NCI-H2227 (cell line): ENCODE measurements at regions not wholly inside any gene's neighbourhood (a gene's known extent, or its start where the extent isn't known, plus 50 kb on each side); places are given as distances from the start of the nearest gene placed in this dataset.
A peak's percentile ranks its signal among the peaks of the same experiment; 100 is the strongest.

Experiments used
- DNase-seq: peaks from one replicate; lab custom pipeline; 2025; ENCODE audit not compliant: unreplicated experiment; lab: John Stamatoyannopoulos, UW

DNA sequence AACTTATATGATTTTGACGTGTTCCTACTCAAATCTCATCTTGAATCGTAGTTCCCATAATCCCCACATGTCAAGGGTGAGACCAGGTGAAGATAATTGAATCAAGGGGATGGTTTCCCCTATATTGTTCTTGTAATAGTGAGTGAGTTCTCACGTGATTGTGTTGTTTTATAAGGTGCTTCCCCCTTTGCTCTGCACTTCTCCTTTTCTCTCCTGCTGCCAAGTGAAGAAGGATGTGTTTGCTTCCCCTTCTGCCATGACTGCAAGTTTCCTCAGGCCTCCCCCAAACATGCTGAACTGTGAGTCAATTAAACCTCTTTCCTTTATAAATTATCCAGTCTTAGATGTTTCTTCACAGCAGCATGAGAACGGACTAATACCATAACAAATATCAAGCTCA, 83.2 kb downstream of the MANEA start:
- no peak for DNase-seq

DNA sequence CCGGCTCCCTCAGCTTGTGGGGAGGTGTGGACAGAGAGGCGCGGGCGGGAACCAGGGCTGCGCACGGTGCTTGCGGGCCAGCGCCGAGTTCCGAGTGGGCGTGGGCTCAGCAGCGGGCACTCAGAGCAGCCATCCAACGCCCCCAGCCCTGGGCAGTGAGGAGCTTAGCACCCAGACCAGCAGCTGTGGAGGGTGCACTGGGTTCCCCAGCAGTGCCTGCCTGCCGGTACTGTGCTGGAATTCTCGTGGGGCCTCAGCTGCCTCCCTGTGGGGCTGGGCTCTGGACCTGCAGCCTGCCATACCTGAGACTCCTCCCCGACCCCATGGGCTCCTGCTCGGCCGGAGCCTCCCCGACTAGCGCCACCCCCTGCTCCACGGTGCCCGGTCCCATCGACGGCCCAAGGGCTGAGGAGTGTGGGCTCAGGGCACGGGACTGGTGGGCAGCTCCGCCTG, 92.7 kb downstream of the MANEA start:
- DNase-seq, result no peak

DNA sequence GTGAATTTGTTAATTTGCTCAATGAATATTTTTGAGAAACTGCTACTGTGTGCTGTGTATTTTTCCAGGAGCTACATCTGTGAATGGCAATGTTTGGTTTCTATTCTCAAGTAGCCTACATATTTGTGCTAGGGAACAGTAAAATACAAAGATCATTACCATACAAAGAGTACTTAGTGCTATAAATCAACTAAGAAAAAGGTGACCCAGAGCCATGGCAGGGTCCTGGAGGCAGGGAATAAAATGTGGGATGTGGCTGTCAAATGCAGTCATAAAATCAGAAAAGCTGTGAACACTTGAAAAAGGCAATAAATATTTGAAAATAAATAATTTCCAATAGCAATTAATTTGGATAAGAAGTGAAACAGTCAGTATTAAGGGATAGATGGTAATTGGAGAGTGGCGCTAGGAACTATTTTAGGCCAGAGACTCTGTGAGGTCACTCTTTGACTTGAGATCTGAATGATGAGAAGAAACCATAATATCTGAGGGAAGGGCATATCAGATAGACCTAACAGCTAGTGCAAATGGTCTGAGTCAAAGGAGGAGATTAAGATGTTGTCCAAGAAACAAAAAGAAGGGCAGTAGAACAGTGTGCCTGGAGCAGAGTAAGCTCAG, 98.8 kb downstream of the MANEA start:
- no peak for DNase-seq

DNA sequence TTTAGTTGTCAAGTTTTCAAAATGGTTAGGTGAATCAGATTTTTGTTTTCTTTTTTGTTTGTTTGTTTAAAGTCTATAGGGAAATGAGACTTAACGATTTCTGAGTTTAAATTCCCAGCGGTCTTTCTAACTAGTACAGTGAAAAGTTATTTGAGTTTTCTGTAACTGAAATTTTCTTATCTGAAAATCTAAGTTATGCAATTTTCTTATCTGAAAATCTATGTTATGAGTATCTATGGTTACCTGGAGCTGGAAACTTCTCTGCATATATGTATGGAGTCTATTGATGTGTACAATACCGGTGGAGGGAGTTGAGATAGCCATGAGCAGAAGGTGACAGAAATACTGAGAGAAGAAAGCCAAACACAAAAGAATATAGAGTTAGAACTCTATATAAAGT, 102.6 kb downstream of the MANEA start:
- no peak for DNase-seq

DNA sequence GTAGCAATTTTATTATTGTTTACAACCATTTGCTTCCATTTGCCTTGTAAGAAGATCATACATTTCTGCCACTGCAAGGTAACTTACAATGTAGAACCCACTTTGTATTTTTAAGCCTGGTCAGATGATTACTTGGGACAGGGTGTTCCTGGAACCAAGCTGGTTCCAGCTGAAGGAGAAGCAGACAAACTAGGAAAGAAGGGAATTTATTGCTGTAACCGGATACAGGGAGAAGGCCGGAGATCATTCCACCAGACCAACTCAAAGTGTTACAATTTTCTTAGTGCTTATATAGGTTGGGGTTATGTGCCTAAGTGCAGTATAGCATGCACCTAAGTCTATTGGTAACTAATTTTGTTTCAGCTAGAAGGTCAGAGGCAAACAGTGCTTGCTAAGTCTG, 104.4 kb downstream of the MANEA start:
- no peak for DNase-seq

DNA sequence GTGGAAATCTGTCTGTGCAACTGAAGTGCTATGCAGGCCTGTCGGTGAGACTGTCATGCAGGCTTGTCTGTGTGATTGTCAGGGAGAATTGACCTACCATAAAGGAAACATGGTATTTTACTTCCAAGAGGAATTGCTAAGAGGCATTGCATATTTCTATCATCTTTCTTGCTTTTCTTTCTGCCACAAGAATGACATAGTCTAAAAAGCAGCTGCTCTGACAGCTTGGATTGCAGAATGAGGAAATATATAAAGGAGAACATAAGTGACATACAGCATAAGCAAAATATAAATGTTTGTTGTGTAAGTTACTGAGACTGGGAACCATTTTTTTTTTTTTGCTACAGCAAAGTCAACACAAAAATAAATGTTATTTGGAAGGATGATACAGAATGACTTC, 105.1 kb downstream of the MANEA start:
- no peak for DNase-seq

DNA sequence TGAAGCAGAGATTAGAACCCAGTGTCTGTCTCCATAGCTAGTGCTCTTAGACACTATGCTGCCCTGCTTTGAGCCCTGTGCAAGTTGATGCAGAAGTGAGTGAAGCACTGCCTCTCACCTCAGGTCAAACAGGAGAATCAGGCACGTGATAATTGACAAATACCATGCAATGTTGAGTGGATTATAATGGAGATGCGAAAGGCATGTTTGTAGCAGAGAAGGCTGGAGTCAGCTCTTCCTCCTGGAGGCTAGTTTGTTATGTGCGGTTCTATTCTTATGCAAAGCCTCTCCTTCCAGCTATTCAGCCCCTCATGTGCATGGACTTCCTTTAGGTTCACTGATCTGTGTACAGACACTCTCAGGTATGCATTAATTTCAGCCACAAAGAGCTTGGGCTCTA, 108.5 kb downstream of the MANEA start:
- DNase-seq, result no peak

DNA sequence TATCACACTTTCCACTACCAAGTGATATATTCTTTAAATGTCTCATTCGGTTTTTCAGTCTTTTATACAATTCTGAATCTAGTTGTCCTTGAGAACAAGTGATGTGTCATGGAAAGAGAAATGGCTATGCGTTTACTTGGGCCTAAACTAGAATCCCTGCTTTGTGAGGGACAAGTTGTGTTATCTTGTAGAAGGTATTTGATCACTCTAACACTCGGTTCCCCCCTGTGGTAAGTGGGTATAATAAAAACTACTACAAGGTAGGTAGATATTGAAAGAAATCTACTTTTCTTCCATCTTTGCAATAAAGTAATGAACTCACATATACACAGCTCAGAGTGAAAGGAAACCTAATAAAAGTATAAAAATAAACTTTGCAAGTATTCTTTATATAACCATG, 108.9 kb downstream of the MANEA start:
- DNase-seq, result no peak

DNA sequence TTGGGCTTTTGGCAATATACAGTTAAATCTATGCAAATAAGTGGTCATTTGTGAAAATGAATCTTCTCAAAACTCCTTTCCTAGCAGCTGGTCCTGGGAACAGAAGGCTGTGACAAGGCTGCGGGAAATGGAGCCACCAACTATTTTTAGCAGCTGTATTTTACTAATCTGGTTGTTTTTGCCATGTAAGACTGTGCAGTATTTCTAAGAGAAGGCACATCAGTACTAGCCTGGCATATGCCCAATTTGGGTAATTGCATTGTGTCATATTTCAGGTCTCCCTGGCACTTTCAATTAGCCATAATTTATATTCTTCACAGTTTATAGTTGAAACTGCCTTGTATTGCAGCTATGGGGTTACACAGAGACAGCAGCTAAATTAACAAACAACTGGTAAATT, 109.6 kb downstream of the MANEA start:
- DNase-seq, result no peak

DNA sequence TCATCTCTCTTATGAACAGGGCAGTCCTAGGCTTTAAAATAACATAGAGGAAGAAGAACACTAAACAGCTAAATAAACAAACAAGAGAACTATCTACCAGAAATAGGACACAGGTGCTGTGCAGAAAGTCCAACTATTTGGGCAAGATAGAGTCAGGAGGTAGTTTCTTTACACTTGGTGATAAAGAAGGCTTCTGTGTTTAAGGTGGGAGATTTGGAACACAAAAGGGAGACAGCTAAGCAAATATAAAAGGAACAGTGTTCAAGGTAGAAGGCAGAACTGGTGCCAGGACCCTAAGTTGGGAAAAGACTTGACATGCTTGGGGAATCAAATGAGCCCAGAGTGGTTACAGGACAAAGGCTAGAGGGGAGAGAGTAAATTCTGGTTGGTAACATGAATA, 110.5 kb downstream of the MANEA start:
- no peak for DNase-seq

DNA sequence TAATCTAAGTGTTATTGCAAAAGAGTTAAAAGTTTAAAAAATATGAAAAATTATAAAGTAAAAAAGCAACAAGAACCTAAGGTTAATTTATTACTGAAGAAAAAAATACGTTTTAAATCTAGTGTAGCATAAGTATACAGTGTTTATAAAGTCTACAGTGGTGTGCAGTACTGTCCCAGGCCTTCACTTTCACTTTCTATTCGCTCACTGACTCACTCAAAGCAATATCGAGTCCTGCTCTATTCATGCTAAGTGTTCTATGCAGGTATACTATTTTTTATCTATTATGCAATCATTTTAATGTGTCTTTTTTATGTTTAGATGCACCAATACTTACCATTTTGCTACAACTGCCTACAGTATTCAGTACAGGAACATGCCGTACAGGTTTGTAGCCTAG, 113.0 kb downstream of the MANEA start:
- no peak for DNase-seq

DNA sequence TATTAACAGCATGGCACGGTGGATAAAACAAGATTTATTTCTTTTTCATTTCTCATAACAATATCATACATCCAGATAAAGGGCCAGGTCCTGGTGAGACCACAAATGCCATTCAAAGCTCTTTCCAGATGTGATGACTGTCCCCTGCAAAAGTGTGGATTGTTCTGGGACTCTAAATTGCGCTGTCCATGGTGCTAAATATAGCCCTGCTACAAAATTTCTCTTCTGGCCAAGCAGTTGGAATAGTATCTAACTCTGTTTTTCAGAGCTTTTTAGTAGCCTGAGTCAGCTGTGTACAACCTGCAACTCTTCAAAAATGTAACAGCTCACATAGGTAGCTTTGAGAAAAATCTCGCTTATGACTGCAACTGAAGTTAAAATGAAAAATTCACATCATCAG, 115.8 kb downstream of the MANEA start:
- DNase-seq, result no peak

DNA sequence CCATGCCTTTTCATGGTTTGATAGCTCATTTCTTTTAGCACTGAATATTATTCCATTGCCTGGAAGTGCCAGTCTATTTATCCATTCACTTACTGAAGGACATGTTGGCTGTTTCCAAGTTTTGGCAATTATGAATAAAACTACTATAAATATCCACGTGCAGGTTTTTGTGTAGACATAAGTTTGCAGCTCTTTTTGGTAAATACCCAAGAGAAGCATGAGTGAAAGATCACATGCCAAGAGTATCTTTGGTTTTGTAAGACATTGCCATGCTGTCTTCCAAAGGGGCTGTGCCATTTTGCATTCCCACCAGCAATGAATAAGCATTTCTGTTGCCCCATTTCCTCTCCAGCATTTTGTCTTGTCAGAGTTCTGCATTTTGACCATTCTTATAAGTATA, 120.9 kb downstream of the MANEA start:
- no peak for DNase-seq

DNA sequence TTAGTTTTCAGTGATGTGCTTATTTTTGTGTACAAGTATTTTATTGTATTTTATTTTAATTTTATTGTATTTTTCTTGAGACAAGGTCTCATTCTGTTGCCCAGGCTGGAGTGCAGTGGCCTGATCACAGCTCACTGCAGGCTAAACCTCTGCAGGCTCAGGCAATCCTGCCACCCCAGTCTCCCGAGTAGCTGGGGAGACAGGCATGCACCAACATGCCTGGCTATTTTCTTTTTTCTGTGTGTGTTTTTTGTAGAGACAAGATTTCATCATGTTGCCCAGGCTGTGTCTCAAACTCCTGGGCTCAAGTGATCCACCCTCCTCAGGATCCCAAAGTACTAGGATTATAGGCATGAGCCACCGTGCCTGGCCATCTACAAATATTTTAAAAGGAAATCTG, 146.3 kb downstream of the MANEA start:
- DNase-seq, result no peak

DNA sequence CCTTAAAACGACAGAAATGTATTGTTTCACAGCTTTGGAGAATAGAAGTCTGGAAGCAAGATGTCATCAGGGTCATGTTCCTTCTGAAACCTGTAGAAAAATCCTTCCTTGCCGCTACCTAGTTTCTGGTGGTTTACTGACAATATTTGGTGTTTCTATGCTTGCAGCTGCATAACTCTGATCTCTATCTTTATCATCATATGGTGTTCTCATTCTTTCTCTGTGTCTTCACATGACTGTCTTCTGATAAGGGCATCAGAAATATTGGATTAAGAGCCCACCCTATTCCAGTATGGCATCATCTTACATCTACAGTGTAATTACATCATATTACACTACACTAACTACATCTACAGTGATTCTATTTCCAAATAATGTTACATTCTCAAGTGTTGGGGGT, 148.0 kb downstream of the MANEA start:
- DNase-seq, result no peak

DNA sequence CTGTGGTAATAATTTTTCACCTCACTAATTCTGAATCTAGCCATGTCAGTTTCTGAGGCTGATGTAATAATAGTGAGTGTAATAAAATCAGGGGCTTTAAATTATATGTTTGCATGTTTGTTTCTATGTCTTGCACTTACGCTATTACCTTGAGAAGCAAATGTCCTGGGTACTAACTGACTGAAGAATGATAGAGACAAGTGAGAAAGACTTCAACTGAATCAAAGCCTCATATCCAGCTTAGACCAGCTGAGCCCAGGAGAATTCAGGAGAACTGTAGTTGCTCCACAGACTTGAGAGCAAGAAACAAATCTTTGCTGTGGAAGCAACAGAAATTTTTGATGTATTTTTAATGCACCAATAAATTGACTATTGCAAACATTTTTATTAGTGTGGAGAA, 162.8 kb downstream of the MANEA start:
- DNase-seq, result no peak

DNA sequence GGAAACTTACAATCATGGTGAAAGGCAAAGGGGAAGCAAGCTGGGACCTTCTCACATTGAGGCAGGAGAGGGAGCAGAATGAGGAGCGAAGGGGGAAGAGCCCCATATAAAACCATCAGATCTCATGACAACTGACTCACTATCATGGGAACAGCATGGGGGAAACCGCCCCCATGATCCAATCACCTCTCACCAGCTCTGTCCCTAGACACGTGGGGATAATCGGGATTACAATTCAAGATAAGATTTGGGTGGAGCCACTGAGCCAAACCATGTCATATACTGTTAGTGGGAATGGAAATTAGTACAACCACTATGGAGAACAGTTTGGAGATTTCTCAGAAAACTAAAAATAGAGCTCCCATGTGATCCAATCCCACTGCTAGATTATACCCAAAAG, 163.7 kb downstream of the MANEA start:
- no peak for DNase-seq

DNA sequence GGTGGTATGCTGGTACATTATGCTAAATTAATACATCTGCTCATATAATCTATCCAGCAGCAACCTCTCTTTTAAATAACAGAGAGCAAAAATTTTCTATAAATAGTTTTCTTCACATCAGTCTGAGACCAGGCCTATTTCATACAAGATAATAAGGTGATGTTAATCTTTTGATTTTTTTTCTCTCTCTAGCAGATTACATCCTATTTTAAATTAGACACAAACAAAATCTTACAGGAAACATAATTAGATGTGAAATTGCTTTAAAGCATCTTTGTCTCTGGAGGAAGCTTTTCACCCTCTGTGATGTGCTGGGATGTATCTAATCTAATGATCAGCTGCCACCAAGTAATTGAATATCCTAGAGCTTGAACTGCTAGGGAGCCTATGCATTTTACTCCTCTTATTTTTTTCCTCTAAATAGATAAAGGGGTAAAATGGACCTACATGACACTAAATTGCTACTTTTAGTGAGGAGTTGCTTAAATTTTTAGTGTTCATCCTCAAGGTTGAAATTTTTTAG, 165.5 kb downstream of the MANEA start:
- DNase-seq, result no peak

DNA sequence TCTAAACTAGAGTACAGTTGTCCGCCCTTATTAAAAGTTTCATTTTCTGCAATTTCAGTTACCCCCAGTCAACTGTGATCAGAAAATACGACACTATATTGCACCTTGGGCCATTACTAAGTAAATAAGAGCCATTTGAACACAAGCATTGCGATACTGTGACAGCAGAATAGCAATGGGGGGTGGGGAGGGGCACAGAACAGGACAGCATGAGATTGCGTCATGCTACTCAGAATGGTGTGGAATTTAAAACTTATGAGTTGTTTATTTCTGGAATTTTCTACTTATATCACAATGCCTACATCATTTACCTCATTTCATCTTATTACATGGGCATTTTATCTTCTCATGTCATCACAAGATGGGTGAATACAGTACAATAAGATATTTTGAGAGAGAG, 166.3 kb downstream of the MANEA start:
- no peak for DNase-seq

DNA sequence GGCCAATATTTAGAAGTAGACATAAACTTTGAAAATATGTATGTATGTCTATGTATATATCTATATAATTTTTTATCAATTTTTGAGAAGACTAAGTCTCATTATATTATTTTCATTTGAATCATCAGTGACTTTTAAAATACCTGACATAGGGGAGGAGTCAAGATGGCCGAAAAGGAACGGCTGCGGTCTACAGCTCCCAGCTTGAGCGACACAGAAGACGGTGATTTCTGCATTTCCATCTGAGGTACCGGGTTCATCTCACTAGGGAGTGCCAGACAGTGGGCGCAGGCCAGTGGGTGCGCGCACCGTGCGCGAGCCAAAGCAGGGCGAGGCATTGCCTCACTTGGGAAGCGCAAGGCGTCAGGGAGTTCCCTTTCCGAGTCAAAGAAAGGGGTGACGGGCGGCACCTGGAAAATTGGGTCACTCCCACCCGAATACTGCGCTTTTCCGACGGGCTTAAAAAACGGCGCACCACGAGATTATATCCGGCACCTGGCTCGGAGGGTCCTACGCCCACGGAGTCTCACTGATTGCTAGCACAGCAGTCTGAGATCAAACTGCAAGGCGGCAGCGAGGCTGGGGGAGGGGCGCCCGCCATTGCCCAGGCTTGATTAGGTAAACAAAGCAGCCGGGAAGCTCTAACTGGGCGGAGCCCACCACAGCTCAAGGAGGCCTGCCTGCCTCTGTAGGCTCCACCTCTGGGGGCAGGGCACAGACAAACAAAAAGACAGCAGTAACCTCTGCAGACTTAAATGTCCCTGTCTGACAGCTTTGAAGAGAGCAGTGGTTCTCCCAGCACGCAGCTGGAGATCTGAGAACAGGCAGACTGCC, 181.1 kb downstream of the MANEA start:
- DNase-seq, result peak; percentile 23

DNA sequence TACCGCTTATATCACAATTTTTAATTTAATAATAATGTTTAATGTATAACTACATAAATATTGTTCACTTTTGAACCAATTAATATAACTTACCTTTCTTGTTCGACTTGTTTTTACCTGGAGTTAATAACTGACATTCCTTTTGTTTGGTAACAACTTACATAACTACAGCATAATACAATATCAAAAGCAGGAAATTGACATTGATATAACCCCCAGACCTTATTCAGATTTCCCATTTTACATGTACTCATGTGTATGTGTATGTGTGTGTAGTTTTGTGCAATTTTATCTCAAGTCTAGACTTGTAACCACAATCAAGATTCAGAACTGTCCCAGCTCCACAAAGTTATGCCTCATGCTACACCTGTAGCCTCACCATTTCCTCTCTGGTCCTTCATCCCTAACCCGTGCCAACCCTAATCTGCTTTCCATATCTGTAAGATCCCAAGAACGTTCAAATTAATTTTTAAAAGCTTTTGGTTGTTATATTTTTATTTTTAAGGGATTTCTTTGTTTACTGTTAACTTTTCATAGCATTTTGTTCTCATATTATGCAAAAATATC, 190.6 kb downstream of the MANEA start:
- DNase-seq, result no peak

DNA sequence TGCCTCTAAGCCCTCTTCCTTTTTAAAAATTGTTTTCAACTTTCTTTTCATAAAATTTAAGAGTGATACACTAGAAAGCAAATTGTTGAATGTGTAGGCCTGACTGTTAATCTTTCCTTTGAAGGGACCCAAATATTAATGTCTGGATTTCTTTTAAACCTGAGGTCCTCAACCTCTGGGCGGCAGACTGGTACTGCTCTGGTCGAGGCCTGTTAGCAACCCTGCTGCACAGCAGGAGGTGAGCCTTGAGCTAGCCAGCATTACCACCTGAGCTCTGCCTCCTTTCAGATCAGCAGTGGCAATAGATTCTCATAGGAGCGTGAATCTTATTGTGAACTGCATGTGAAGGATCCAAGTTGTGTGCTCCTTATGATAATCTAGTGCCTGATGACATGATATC, 191.2 kb downstream of the MANEA start:
- no peak for DNase-seq
